Pancreas (tissue), 10 donors: ENCODE measurements at regions not wholly inside any gene's neighbourhood (a gene's known extent, or its start where the extent isn't known, plus 50 kb on each side); places are given as distances from the start of the nearest gene placed in this dataset.

Source experiments
- ATAC-seq, 4 donors: fragments of 200-7000 bp; cut with Tn5 transposase; one replicate each; pipeline versions ENCODE4 v1.8.0 to v1.9.1; 2020; ENCODE audit warnings: mild to moderate bottlenecking in 4 of 4, moderate library complexity in 4 of 4
- DNase-seq, 6 donors: peaks; one replicate each; pipeline ENCODE4 v3.0.0-alpha.2; 2020
- FAIRE-seq: peaks from 2 replicates; lab custom pipeline; 2012; peaks lifted over from hg19 to GRCh38; lab: Jason Lieb, UNC
- H3K27ac ChIP-seq, 4 donors: fragments of 200-600 bp; sonication (generic); 1 replicate in 3 of 4; 2 replicates in 1 of 4; pipeline versions ENCODE4 v1.5.0 to v1.8.0; 2020
- H3K27me3 ChIP-seq, 4 donors: fragments of 200-600 bp; one replicate each; pipeline ENCODE4 v1.8.0; 2021
- H3K36me3 ChIP-seq, 3 donors: fragments of 200-600 bp; sonication (generic) in 1 of 3; one replicate each; pipeline versions ENCODE4 v1.5.0 to v1.8.0; 2020 to 2021
- H3K4me1 ChIP-seq, 3 donors: fragments of 200-600 bp; one replicate each; pipeline ENCODE4 v1.8.0; 2021
- H3K4me3 ChIP-seq, 4 donors: fragments of 200-600 bp; sonication (generic) in 2 of 4; one replicate each; pipeline versions ENCODE4 v1.5.0 to v1.8.0; 2020 to 2021
- H3K9me3 ChIP-seq, 4 donors: fragments of 200-600 bp; one replicate each; pipeline ENCODE4 v1.8.0; 2021
- CTCF ChIP-seq, 4 donors: fragments of 200-600 bp; sonication (generic) in 3 of 4; IDR thresholded peaks; one replicate each; pipeline versions ENCODE4 v1.5.0 to v1.8.0; 2021; ENCODE audit warnings: antibody characterized with exemption in 4 of 4
- WGBS, 2 donors: extraction: QIAGEN DNeasy Blood & Tissue Kit; methylation state at CpG; one replicate each; pipeline ENCODE4 v1.1.7; 2013; 5-methylcytosine and 5-hydroxymethylcytosine counted together
- intact Hi-C, 3 donors: fragments of 100-400 bp; cut with DNase I; formaldehyde crosslinking; loops; one replicate each; pipeline versions ENCODE4 v1.11.1 to v1.14.2; 2022
- donor health status: healthy with polysubstance abuse.
- donor health status: DM: no; HTN: no; CAD: no; lungs with moderate emphysema.
- donor health status: DM: no; HTN: no; CAD: no.
- donor health status: control.
- donor health status: control.
- donor health status: Bipolar disorder and iron deficiency.
- donor health status: DM: yes; HTN: yes; CAD: no.
- donor health status: DM: no; HTN: no; CAD: no.
- donor health status: DM: no; HTN: no; CAD: no.
- donor health status: DM: yes; HTN: yes; CAD: no.

GRCh38 chr10:7000061-7000460 lies 410.8 kb downstream of the SFMBT2 start:
- Histone ChIP-seq H3K4me1 (no peaks in the 10 kb centered on the region), H3K27me3 (peaks cover 0 to 4% (median 0%) of the 10 kb centered on the region in 4 donors), H3K36me3 (no peaks in the 10 kb centered on the region), H3K4me3 (no peak overlapping the region), H3K27ac (no peak overlapping the region), H3K9me3 (no peaks in the 10 kb centered on the region)
- ATAC-seq = no peak
- DNase-seq = no peak
- WGBS, 2 donors = 79 to 91% methylated on average over 4 of the region's 4 CpGs
- intact Hi-C loops = no loop called here
- no peak for TF ChIP-seq CTCF (IDR thresholded peaks at IDR 0.05)
- FAIRE-seq = no peak

- Histone ChIP-seq H3K4me1 (no peaks in the 10 kb centered on the region), H3K36me3 (no peaks in the 10 kb centered on the region), H3K9me3 (no peaks in the 10 kb centered on the region), H3K27me3 (peaks cover 0 to 4% (median 0%) of the 10 kb centered on the region in 4 donors), H3K4me3 (no peak overlapping the region), H3K27ac (no peak overlapping the region)
- DNase-seq = no peak
- FAIRE-seq = no peak
- TF ChIP-seq CTCF (IDR thresholded peaks at IDR 0.05) = no peak
- ATAC-seq = no peak
- intact Hi-C loops = no loop called here
- WGBS, 2 donors = 58 to 68% methylated on average over 2 of the region's 2 CpGs
Observed at GRCh38 chr10:6999232-6999925, 411.5 kb downstream of the SFMBT2 start.

- ATAC-seq = no peak
- H3K36me3 ChIP-seq = no peaks in the 10 kb centered on the region
- intact Hi-C loops = no loop called here
- H3K27ac ChIP-seq = no peak overlapping the region
- 70 to 96% methylated on average over 2 of the region's 2 CpGs for WGBS, 2 donors
- no peaks in the 10 kb centered on the region for H3K4me1 ChIP-seq
- peaks cover 0 to 4% (median 0%) of the 10 kb centered on the region in 4 donors for H3K27me3 ChIP-seq
- no peak for FAIRE-seq
- no peak for DNase-seq
- TF ChIP-seq CTCF (IDR thresholded peaks at IDR 0.05) = no peak
- no peaks in the 10 kb centered on the region for H3K9me3 ChIP-seq
- no peak overlapping the region for H3K4me3 ChIP-seq
Observed at GRCh38 chr10:6997509-6997908, 413.3 kb downstream of the SFMBT2 start.

- Histone ChIP-seq H3K9me3 (no peaks in the 10 kb centered on the region), H3K36me3 (no peaks in the 10 kb centered on the region), H3K4me3 (no peak overlapping the region), H3K4me1 (no peaks in the 10 kb centered on the region), H3K27ac (no peak overlapping the region), H3K27me3 (peaks cover 0 to 4% (median 0%) of the 10 kb centered on the region in 4 donors)
- WGBS, 2 donors = 40 to 48% methylated on average over 4 of the region's 4 CpGs
- ATAC-seq = no peak
- no peak for TF ChIP-seq CTCF (IDR thresholded peaks at IDR 0.05)
- no peak for DNase-seq
- FAIRE-seq = no peak
- intact Hi-C loops = no loop called here
Observed at GRCh38 chr10:6996431-6996830, 414.4 kb downstream of the SFMBT2 start.

- TF ChIP-seq CTCF (IDR thresholded peaks at IDR 0.05) = no peak
- Histone ChIP-seq H3K4me3 (no peak overlapping the region), H3K9me3 (no peaks in the 10 kb centered on the region), H3K4me1 (no peaks in the 10 kb centered on the region), H3K27ac (no peak overlapping the region), H3K27me3 (no peaks in the 10 kb centered on the region), H3K36me3 (no peaks in the 10 kb centered on the region)
- no peak for ATAC-seq
- 46 to 55% methylated on average over 4 of the region's 4 CpGs for WGBS, 2 donors
- DNase-seq = no peak
- no peak for FAIRE-seq
- intact Hi-C loops = no loop called here
Observed at GRCh38 chr10:6995831-6996230, 415.0 kb downstream of the SFMBT2 start.
